K562 (cell line): ENCODE measurements at regions not wholly inside any gene's neighbourhood (a gene's known extent, or its start where the extent isn't known, plus 50 kb on each side); places are given as distances from the start of the nearest gene placed in this dataset.

ENCODE experiments used
- ATAC-seq: fragments of 200-7000 bp; cut with Tn5 transposase; 3 replicates; pipeline ENCODE4 v1.9.1; 2020; ENCODE audit warnings: moderate library complexity
- BruUV-seq: library from RNA; stranded (reverse); fragments of 400-500 nt; replicated peaks from 2 replicates; lab custom pipeline; 2021; lab: Mats Ljungman, UMichigan
- CTCF ChIA-PET: fragments of 300-600 bp; formaldehyde crosslinking; extraction: SDS; loops from one replicate; lab custom pipeline; 2021; ENCODE audit warnings: low intra/inter-chr PET ratio; lab: Yijun Ruan, JAX
- POLR2A ChIA-PET: fragments of 300-600, 350-650 bp; sonication (Branson Sonifier 250); formaldehyde crosslinking; extraction: SDS; loops from one replicate; lab custom pipeline; 2021; ENCODE audit warnings: antibody characterized with exemption, inconsistent platforms; lab: Yijun Ruan, JAX
- DNase-seq, 4 experiments: peaks; one replicate each; pipeline versions ENCODE4 v3.0.0 to v3.0.0-alpha.2; 2011 to 2018; ENCODE audit warnings: low spot score in 3 of 4, mixed read lengths in 3 of 4; ENCODE audit errors: extremely low read depth in 1 of 4
- FAIRE-seq: peaks from 2 replicates; lab custom pipeline; 2011; peaks lifted over from hg19 to GRCh38; lab: Jason Lieb, UNC
- H2AFZ ChIP-seq: 2 replicates; pipeline ENCODE4 v1.6.0; 2011; ENCODE audit warnings: low read depth, low read length, control low read depth, inconsistent platforms
- H3K27ac ChIP-seq: fragments of 200-600 bp; 3 replicates; pipeline ENCODE4 v1.8.0; 2011; ENCODE audit warnings: low read depth, mild to moderate bottlenecking, control low read depth, inconsistent platforms, low read length, moderate library complexity, mixed read lengths; ENCODE audit errors: extremely low read depth
- H3K27me3 ChIP-seq, 2 experiments: fragments of 300-600 bp in 1 of 2; 2 replicates in 1 of 2; 3 replicates in 1 of 2; pipeline versions ENCODE4 v1.6.0 to v1.8.0; 2011; ENCODE audit warnings: inconsistent platforms in 2 of 2, low read length in 2 of 2, mild to moderate bottlenecking in 1 of 2, mixed read lengths in 1 of 2, moderate library complexity in 1 of 2; ENCODE audit not compliant: control insufficient read depth in 2 of 2, insufficient read depth in 2 of 2
- H3K36me3 ChIP-seq: fragments of 300-600 bp; 3 replicates; pipeline ENCODE4 v1.8.0; 2011; ENCODE audit warnings: mild to moderate bottlenecking, low read length, inconsistent platforms; ENCODE audit not compliant: control insufficient read depth, insufficient read depth
- H3K4me1 ChIP-seq, 2 experiments: fragments of 200-600 bp in 1 of 2; replicated peaks in 1 of 2; 2 replicates in 1 of 2; 3 replicates in 1 of 2; pipeline versions ENCODE4 v1.5.1 to v1.8.0; 2011; ENCODE audit warnings: inconsistent platforms in 2 of 2, low read length in 2 of 2, mild to moderate bottlenecking in 1 of 2, mixed read lengths in 1 of 2, moderate library complexity in 1 of 2; ENCODE audit not compliant: control insufficient read depth in 2 of 2, insufficient read depth in 2 of 2
- H3K4me2 ChIP-seq: 2 replicates; pipeline ENCODE4 v1.6.1; 2011; ENCODE audit warnings: low read length, control low read depth, inconsistent platforms, mixed read lengths; ENCODE audit not compliant: insufficient read depth
- H3K4me3 ChIP-seq: fragments of 200-600 bp; sonication (generic), shearing (Covaris generic); 2 replicates; pipeline ENCODE4 v1.5.1; 2016; ENCODE audit warnings: control low read depth, inconsistent platforms
- H3K79me2 ChIP-seq: fragments of 200-600 bp; 3 replicates; pipeline ENCODE4 v1.8.0; 2011; ENCODE audit warnings: low read length, inconsistent platforms; ENCODE audit not compliant: control insufficient read depth, insufficient read depth
- H3K9ac ChIP-seq, 2 experiments: 2 replicates each; pipeline versions ENCODE4 v1.6.0 to v1.6.1; 2011; ENCODE audit warnings: low read depth in 2 of 2, low read length in 2 of 2, control low read depth in 1 of 2, inconsistent platforms in 1 of 2, mild to moderate bottlenecking in 1 of 2, mixed read lengths in 1 of 2; ENCODE audit not compliant: insufficient read depth in 1 of 2
- H3K9me1 ChIP-seq: one replicate; pipeline ENCODE4 v1.6.0; 2011; ENCODE audit warnings: inconsistent platforms, mild to moderate bottlenecking, low read length, moderate library complexity; ENCODE audit not compliant: control insufficient read depth, insufficient read depth
- H3K9me3 ChIP-seq: replicated peaks from 2 replicates; pipeline ENCODE4 v1.5.1; 2011; ENCODE audit warnings: low read depth, low read length, inconsistent platforms; ENCODE audit not compliant: control insufficient read depth, insufficient read depth
- H4K20me1 ChIP-seq: replicated peaks from 2 replicates; pipeline ENCODE4 v1.6.1; 2011; ENCODE audit warnings: low read length, inconsistent platforms, mixed read lengths; ENCODE audit not compliant: control insufficient read depth, insufficient read depth
- C11orf30 ChIP-seq: fragments of 450-650 bp; IDR thresholded peaks from 2 replicates; pipeline ENCODE4 v1.6.1; 2016; ENCODE audit warnings: low read depth, mild to moderate bottlenecking
- KDM5B ChIP-seq: fragments of 200-600 bp; sonication (generic); IDR thresholded peaks from 2 replicates; pipeline ENCODE4 v1.6.1; 2012; ENCODE audit warnings: low read depth, mild to moderate bottlenecking, moderate library complexity, low read length, control low read depth, inconsistent platforms; ENCODE audit not compliant: insufficient replicate concordance
- MAFF ChIP-seq: IDR thresholded peaks from 2 replicates; pipeline ENCODE4 v1.6.1; 2012; ENCODE audit warnings: low read length, improper control_type of control experiment
- MAFG ChIP-seq: fragments of 450-650 bp; conservative IDR thresholded peaks from 2 replicates; pipeline ENCODE4 v1.6.1; 2016; ENCODE audit warnings: missing genetic modification characterization, missing compliant biosample characterization
- MAFK ChIP-seq: IDR thresholded peaks from 2 replicates; pipeline ENCODE4 v1.6.1; 2011; ENCODE audit warnings: low read length, improper control_type of control experiment
- SIRT6 ChIP-seq: IDR thresholded peaks from one replicate; pipeline ENCODE4 v1.6.1; 2012; ENCODE audit warnings: low read depth, mild to moderate bottlenecking, control low read depth, inconsistent platforms, low read length, moderate library complexity
- ZNF316 ChIP-seq: fragments of 450-650 bp; IDR thresholded peaks from 2 replicates; pipeline ENCODE4 v1.6.1; 2016
- WGBS: fragments of 100-300 bp; shearing (Covaris generic); methylation state at CpG from one replicate; pipeline ENCODE4 v1.1.6; 2016; ENCODE audit warnings: low coverage, mixed read lengths; ENCODE audit not compliant: insufficient coverage; ENCODE audit errors: missing lambda C conversion rate; 5-methylcytosine and 5-hydroxymethylcytosine counted together
- in situ Hi-C: fragments of 300-500 bp; cut with MboI; formaldehyde crosslinking; loops from 4 replicates; pipeline ENCODE4 v1.15.0; 2018; ENCODE audit warnings: inconsistent platforms, mixed read lengths
- intact Hi-C: fragments of 100-400 bp; cut with micrococcal nuclease; formaldehyde crosslinking; loops from 2 replicates; pipeline ENCODE4 v1.14.2; 2022

DNA sequence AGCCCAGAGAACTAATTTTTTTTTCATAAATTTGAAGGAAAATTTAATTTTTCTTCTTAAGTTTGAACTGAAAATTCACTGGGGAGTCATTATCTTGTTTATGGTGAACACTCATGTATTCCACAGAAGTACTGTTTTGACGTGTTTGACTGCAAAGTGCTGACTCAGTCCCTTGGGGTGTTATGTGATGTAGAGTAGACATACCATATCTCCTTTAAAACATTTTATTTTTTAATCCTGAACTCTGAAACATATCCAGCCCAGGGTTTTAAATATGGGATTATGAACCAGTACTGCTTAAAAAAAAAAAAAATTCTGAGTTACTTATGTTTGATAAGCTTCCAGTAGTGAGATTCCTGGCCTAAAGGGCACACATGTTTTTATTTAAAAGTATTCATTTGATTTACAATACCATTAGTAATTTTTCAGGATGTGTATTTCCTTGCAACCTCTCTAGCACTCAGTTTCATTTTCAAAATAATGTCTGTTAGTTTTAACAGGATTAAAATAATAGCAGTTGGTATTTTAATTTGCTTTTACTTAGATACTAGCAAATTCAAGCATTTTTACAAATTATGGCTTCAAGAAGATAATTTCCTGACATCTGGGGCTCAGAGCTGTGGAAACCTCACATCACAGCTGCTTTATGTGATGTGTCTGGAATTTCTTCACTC is 81.7 kb upstream of the PDE10A start:
- DNase-seq, result no peak
- TF ChIP-seq MAFF (peak; percentile 56), C11orf30 (peak; percentile 56), MAFG (peak; percentile 36; the same call in 1 of the 2 replicates), SIRT6 (no peak), ZNF316 (peak; percentile 68), MAFK (peak; percentile 69), KDM5B (no peak)
- Histone ChIP-seq H3K4me2 (no peak overlapping the region), H3K27ac (no peak overlapping the region), H2AFZ (no peak overlapping the region), H3K9me1 (no peaks in the 10 kb centered on the region), H3K9ac (no peak overlapping the region), H3K4me3 (no peak overlapping the region), H3K36me3 (no peaks in the 10 kb centered on the region), H3K27me3 (no peaks in the 10 kb centered on the region), H3K79me2 (no peaks in the 10 kb centered on the region), H3K4me1 (no peaks in the 10 kb centered on the region), H3K9me3 (no peaks in the 10 kb centered on the region), H4K20me1 (no peaks in the 10 kb centered on the region)
- no TSS peak for BruUV-seq
- in situ Hi-C loops (no loop called here), intact Hi-C loops (loop anchor here (5.0 kb wide), 1 partner anchor 108 kb away; no protein-coding TSS in a partner anchor)
- no peak for ATAC-seq
- WGBS, result 0% methylated on average over 1 of the region's 1 CpG
- no peak for FAIRE-seq
- POLR2A ChIA-PET, result no interaction called here
- CTCF ChIA-PET, result no interaction called here
